NCI-H2227 (cell line): ENCODE measurements at regions not wholly inside any gene's neighbourhood (a gene's known extent, or its start where the extent isn't known, plus 50 kb on each side); places are given as distances from the start of the nearest gene placed in this dataset.
A peak's percentile ranks its signal among the peaks of the same experiment; 100 is the strongest.
"Not testable (repeated sequence)": the region's sequence is repeated elsewhere in the genome, so short reads cannot be mapped to it uniquely, and the experiment has no call there.

Source experiments
- DNase-seq: peaks from one replicate; lab custom pipeline; 2025; ENCODE audit not compliant: unreplicated experiment; lab: John Stamatoyannopoulos, UW

- no peak for DNase-seq
Observed at GRCh38 chr3:181354140-181354539, 357.6 kb upstream of the SOX2 start.

DNA sequence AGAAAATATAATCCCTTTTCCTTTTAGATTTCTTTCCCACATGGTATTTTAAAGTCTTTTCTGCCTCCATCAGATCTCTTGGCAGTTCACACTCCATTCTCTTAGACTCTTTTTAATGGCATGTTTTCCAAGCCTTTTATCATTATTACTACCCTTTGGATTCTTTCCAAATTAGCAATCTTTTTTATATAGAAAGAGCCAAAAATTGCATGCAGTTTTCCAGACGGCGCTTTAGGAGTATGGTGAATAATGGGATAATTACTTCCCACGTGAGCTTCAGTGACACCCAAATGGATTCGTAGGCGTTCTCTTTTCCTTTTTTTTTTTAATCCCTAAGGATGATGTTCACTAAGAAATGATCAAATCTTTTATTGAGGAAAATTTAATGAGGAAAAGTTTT, 354.8 kb upstream of the DNAJC19 start:
- peak; percentile 76 for DNase-seq

DNA sequence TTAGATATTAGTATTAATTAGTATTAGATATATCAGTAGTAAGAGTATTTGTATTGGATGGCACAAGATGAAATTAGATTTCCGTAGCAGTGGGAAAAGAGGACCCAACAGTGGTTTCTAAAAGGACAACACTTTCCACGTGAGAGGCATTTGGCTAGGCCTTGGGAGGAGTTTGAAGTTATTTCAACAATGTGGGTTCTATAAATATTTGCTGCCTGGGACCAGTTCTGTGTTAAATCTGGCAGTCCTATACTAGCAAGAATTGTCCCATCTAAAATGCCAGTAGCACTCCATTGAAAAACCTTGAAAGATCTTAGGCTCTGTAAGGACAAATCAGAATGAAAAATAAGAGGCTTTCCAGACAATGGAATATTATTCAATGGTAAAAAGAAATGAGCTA, 347.1 kb upstream of the DNAJC19 start:
- no peak for DNase-seq

- no peak for DNase-seq
Observed at GRCh38 chr3:181333394-181333793, 343.9 kb upstream of the DNAJC19 start.

DNA sequence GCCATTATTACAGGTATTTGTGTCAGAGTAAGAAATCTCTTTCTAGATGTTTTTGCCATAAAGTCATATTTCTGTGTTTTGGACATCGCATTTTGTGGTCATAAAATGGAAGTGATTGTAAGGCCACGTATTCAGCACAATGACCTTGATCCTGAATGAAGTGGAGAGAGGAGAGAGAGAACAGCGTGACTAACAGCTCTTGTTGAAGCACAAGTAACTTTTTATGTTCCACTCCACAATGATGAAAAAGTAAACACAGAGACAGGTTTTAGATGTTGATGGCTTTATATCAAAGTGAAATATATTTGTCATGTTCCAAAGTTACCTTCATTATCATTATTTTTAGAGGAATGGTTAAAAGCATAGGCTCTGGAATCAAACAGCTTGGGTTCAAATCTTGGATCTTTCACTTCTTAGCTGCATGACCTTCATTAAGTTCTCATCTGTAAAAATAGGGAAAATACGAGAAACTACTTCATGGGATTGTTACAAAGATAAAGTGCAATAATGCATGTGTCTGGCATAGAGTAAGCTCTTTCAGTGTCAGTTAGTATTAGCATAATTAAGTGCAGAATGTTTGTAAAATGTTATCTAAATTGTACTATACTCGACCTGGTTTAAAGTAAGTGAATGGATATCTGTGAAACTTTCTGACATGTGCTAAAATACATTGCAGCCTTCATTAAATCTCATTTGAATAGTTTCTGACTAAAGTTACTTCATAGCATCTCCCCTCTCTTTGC, 341.5 kb upstream of the DNAJC19 start:
- DNase-seq = no peak

DNA sequence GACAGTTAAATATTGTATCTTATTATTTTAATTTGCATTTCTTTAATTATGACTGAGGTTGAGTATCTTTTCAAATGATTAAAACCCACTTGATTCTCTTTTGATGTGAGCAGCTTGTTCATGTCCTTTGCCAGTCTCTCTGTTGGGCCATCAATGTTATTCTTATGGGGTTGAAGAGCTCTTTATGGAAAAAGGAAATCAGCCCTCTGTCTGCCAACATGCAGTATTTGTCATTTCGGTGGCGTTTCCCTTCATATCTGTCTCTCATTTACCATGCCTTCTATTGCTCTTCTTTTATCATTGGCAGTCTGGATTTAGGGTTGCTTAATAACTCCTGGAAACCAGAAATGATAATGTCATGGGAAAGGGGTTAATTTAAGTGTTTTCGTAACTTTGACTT, 340.7 kb upstream of the DNAJC19 start:
- DNase-seq = peak; percentile 28

DNA sequence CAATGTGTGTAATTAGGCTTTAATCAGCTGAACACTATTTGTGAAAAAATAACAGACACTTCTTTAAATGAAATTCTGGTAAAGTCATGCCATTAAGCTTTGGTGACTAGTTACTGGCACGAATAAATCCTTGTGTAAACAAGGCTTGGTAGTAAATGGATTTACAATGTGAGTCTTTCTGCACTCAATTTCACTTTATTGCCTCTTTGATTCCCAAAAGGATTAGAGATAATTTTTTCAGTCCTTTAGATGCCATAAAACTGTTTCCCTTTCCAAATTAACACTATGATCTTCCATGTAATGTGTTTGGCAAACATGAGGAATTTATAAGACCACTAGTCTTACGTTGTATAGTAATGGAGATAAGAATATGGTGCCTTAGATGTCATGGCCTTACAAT, 339.5 kb upstream of the DNAJC19 start:
- no peak for DNase-seq

DNA sequence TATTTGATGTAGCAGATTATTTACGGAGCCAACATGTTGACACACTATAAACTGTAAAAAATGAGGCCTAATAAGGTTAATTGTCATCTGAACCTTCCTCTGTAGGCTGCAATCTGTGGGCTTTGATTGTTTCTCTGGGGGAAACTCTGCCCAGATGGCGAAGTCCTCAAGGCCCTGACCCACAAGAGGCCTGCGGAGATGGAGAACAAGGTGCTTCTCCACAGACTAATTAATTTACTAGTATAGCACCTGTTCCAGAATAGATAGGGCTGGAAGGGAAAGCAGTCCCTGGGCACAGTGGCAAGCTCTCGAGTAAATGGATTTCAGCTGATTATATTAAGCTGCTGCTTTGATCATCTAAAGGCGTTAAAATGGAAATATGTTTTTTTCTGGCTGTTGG, 338.8 kb upstream of the DNAJC19 start:
- DNase-seq = peak; percentile 50

DNA sequence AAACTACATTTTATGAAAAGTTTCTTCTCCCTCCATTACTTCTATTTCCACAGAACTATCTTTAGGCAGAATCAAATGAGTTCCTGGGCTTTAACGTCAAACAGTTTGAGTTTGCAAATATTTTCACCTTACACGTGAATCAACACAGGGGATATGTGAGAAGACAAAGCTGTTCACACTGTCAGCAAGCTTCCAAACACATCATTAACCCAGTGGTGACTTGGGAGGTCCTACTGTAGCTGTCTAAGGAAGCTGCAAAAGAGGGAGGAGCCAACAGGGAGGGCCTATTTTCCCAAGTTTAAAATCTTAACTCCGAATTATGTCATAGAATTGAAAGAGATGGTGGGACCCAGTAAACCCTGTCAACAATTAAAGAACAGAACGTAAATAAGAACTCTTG, 337.8 kb upstream of the DNAJC19 start:
- DNase-seq = peak; percentile 53

DNA sequence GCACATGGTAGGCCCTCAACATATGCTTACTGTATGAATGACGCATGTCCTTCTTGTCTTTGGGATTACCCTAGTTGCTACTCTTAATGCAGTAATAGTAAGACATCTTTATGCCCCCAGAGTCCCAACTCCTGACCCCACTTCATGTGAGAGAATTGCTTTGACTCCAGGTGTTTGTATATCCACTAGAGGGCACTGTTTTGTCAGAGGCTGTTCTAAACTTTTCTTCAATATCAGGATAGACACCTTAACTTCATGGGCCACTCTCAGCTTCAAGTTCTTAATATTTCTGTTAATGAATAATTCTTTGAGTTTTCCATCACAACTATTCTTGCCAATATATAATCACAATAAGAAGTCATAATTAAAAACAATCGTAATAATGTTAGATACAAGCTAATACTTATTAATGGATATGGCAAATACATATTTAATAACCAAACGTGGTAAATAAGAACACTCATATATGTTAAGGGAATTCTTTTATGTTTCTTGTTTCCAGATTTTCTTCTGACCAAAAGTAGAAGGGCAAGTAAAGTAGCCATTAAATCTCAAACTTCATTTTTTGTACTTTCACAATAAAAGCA, 337.2 kb upstream of the DNAJC19 start:
- DNase-seq = peak; percentile 28

DNA sequence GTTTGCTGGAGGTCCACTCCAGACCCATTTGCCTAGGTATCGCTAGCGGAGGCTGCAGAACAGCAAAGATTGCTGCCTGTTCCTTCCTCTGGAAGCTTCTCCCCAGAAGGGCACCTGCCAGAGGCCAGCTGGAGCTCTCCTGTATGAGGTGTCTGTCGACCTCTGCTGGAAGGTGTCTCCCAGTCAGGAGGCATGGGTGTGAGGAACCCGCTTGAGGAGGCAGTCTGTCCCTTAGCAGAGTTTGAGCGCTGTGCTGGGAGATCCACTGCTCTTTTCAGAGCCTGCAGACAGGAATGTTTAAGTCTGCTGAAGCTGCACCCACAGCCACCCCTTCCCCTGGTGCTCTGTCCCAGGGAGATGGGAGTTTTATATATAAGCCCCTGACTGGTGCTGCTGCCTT, 335.0 kb upstream of the DNAJC19 start:
- DNase-seq = not testable (repeated sequence)

DNA sequence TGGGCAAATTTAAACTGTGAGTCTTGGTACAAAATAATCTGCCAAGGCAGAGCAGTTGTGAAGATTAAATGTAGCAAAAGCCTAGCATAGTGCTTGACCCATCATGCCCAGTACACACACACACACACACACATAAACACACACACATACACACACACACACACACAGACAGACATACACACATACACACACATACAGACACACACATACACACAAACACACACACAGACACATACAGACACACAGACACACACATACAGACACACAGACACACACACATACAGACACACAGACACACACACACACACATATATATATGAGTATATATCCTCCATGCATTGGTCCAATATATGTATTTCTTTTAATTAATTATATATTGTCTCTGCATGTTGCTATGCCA, 328.8 kb upstream of the DNAJC19 start:
- DNase-seq = no peak

DNA sequence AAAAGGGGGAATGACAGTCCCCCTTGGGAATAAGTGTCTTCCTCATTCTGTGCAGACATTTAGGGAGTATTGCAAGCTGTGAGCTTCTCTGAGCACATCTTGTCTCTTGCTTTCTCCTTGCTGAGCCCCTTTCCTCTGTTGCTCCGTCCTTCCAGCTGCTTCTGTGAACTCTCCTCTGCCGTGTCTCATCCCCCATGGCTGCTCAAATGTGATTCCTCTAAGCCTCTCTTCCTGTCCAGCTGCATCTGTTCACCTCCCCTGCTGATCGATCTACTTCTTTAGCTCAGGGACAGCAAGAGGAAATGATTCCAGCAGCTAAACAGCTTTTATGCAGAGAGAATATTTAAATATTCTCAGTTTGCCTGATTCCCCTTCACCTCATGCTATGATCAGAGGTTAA, 328.0 kb upstream of the DNAJC19 start:
- DNase-seq = peak; percentile 64

- no peak for DNase-seq
Observed at GRCh38 chr3:181316482-181316881, 326.9 kb upstream of the DNAJC19 start.

DNA sequence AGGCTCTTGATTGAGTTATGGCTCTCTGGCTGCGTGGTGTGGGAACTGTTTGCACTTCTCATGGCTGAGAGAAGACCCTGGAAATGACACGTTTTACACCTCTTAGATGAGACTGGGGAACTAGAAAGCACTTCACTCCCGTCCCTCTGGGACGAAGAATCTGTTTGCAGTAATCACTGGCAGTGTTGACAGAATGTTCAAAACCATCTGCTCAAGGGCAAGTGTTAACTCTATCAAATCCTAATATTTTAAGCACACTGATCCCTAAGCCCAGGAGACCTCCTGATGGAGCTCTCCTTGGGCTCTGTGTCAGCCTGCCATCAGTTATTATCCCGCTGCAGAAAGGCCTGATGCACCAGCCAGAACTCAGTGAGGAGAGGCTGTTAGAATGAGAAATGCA, 323.8 kb upstream of the DNAJC19 start:
- peak; percentile 84 for DNase-seq

- DNase-seq = peak; percentile 77
Observed at GRCh38 chr3:181311186-181311585, 321.6 kb upstream of the DNAJC19 start.

- no peak for DNase-seq
Observed at GRCh38 chr3:181302960-181303359, 313.4 kb upstream of the DNAJC19 start.

GRCh38 chr3:181300033-181300432, 310.5 kb upstream of the DNAJC19 start:
- DNase-seq = no peak

- no peak for DNase-seq
Observed at GRCh38 chr3:181298421-181298820, 308.9 kb upstream of the DNAJC19 start.

GRCh38 chr3:181292984-181293383, 303.4 kb upstream of the DNAJC19 start:
- DNase-seq = no peak

DNA sequence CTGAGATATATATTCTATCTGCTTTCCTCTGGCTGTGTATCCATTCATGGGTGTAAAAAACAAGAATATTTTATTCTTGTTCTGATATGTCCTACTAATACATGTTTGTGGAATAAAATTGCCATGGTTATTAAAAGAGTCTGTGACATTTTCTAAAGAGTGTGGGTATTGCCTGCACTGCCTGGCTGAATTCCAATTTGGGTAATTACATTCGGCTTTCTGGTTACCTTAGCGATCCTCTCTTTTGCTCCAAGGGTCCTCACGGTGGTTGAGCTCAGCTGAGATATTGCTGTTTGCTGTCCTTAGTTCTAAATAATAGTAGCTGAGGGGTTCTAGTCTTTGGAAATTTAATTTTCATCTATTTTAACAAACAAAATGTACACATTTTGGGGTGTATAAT, 301.4 kb upstream of the DNAJC19 start:
- DNase-seq = peak; percentile 64

- DNase-seq = peak; percentile 37
Observed at GRCh38 chr3:181289306-181289705, 299.8 kb upstream of the DNAJC19 start.

DNA sequence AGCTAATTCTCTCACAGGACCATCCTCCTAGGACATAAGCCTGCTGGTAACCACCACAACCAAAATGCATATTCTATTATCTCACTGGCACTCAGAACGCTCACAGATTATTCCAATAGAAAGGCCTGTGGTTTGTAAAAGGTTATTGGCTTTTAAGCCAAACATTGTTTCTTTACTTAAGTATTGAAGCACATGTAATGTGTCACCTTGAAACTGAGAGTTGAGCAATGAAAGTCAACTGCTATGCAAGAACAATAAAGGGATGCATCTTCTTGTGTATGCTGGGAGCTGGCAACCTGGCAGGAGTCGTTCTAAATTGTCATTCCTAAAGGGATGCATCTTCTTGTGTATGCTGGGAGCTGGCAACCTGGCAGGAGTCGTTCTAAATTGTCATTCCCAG, 298.6 kb upstream of the DNAJC19 start:
- DNase-seq = no peak
